GM21786 (cell line): ENCODE measurements at regions not wholly inside any gene's neighbourhood (a gene's known extent, or its start where the extent isn't known, plus 50 kb on each side); places are given as distances from the start of the nearest gene placed in this dataset.

Experiments
- ATAC-seq: cut with Tn5 transposase; IDR thresholded peaks from one replicate; pipeline ENCODE4 v1.9.1; 2021; ENCODE audit not compliant: unreplicated experiment

DNA sequence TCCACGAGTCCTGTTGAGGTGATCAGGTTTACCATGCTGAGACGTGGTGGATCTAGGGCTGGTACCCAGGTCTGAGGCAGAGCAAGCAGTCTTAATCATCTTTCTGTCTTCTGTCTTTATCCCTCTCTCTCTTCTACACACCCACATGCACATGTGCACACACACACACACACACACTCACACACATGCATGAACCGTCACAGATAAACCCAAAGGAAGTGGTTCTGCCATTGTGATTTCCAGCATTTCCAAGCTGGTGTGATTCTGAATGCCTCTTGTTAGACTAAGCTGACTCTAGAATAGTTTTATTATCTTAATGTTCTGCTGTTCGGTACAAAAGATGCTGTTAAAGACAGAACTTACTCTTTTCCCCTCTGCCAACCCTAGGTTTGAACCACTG lies 411.8 kb upstream of the SALL1 start:
- ATAC-seq = no peak

GRCh38 chr16:51559901-51560300 lies 408.8 kb upstream of the SALL1 start:
- no peak for ATAC-seq

- ATAC-seq = no peak
Observed at GRCh38 chr16:51557670-51558069, 406.6 kb upstream of the SALL1 start.

- no peak for ATAC-seq
Observed at GRCh38 chr16:51556694-51557340, 405.7 kb upstream of the SALL1 start.

GRCh38 chr16:51553910-51554309 lies 402.8 kb upstream of the SALL1 start:
- ATAC-seq = no peak

DNA sequence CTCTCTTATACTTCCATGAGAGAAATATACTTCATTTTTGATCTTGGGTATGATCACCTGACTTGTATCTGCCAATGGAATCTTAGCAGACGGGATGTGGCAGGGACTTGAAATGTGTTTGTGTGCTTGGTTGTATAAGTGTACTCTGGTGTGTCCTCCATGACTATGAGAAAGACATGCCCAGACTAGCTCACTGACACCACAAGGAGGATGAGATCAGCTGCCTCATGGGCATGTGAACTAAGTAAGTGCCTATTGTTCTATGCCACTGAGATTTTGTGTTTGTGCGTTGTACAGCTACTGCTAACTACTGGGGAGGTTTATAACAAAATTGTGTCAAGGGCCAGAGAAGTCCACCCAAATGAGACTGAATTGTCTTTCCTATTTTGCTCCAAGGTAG lies 402.2 kb upstream of the SALL1 start:
- no peak for ATAC-seq

DNA sequence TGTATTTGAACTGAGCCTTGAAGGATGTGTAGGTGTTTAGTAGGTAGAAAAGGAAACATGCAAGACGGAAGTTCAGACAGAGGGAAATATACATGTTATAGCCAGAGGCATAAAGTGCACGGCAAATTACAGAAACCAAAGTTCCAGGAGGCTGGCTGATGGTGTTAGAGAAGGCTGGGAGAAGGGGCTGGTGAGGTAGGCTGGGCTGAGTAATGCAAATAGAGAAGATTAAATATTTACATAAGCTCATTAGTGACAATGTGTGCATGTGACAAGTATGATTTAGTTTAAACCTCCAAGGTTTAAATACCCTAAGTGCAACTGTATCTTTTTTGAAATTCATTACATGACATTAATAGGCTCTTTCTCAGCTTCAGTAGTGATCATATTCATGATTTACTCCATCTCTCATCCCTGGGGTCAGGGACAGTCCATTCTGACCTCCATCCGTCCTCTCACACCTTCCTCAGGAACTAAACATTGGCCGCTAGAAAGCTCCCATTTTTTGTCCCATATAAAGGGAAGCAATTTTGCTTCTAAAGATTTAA lies 399.8 kb upstream of the SALL1 start:
- ATAC-seq = no peak

GRCh38 chr16:51549836-51550235 lies 398.8 kb upstream of the SALL1 start:
- no peak for ATAC-seq

DNA sequence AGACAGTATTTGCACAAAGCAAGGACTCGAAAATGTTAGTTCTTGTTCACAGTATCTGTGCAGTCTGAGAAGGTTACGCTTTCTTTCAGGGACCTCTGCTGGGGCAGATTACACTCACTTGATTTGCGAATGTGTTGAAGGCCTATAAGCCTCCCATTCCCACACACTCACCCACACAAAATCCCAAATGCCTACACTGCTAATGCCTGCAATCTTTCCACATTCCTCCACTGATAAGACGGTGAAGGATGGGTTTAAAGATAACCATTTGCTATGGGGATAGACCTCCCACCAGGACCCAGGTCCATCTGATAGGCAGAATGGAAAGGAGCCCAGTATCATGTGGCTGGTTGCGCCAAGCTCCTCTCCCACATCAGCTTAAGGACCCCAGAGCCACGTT lies 394.9 kb upstream of the SALL1 start:
- no peak for ATAC-seq

GRCh38 chr16:51544851-51545467 lies 393.9 kb upstream of the SALL1 start:
- no peak for ATAC-seq

- ATAC-seq = no peak
Observed at GRCh38 chr16:51543971-51544370, 392.9 kb upstream of the SALL1 start.

GRCh38 chr16:51542981-51543815 lies 392.1 kb upstream of the SALL1 start:
- ATAC-seq = no peak

- no peak for ATAC-seq
Observed at GRCh38 chr16:51540259-51540658, 389.2 kb upstream of the SALL1 start.

- no peak for ATAC-seq
Observed at GRCh38 chr16:51538707-51539498, 387.8 kb upstream of the SALL1 start.

DNA sequence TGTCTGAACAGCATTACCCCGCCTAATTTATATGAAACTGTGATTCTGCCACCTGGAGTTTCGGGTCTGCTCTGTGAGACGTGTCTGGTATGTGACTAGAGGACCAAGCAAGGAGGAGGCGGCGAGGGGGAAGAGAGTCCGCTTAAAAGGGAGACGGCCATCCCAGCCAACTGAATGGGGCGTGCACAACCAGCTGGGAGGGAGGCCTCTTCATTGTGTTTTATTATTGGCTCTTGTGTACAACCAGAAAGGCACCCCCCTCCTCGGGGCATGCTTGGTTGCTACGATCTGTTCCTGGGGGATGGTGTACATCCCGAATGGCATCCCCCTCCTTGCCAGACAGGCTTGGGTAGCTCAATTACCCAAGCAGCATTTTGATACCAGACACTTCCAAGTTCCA lies 384.5 kb upstream of the SALL1 start:
- ATAC-seq = no peak

DNA sequence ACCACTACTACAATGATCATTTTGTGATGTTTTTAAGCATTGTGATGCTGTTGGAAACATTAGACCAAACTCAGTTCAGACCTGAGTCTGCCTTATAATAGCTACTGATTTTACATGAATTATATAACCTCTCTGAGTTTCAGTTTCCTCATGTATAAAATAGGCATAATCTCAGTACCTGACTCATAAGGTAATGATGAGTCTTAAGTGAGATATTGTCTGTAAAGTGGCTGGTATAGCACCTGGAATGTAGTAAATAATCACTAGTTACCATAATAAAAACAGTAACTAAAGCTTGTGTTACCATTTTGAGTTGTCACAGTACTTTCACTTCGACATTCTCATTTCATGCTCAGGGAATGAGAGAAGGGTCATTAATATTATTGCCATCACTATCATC lies 381.5 kb upstream of the SALL1 start:
- no peak for ATAC-seq

- no peak for ATAC-seq
Observed at GRCh38 chr16:51531271-51531670, 380.2 kb upstream of the SALL1 start.

DNA sequence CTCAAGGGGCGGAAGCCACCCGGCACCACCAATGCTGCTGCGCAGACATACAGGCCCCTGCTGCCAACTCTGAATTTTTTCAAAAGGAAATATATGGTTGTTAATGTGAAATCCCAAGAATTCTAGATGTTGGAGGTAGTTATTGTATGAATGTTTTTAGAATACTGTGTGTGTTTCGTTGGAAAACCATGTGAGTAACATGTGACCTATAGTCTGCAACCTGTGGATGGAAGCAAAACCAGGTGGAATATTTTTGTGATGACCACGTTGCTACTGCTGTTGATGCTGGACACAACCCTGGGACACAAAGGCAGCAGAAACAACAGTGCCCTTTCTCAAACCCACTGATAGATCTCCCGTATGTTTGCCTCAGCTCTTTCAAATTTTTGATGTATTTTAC lies 376.3 kb upstream of the SALL1 start:
- ATAC-seq = no peak

DNA sequence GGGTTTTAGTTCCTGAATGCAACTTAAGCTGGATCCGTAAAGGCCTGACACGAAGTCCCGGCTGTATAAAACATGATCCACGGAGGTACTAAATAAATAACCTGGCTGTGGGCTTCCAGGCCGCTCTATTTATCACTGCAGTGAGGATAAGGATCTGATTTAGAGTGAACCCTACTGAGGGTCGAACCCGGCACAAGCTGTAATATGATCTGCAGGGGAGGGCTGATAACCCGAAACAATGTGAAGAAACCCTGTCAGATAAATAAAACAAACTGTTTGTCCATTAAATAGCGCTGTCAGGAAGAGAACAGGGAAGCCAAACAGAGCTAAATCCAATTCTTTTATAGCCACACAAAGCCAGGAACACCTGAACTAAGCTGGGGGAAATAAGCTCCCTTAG lies 375.6 kb upstream of the SALL1 start:
- no peak for ATAC-seq

GRCh38 chr16:51524555-51525373 lies 373.7 kb upstream of the SALL1 start:
- no peak for ATAC-seq
